Mammary epithelial cell (primary cell): ENCODE measurements at regions not wholly inside any gene's neighbourhood (a gene's known extent, or its start where the extent isn't known, plus 50 kb on each side); places are given as distances from the start of the nearest gene placed in this dataset.

ENCODE experiments used
- EZH2 ChIP-seq: IDR thresholded peaks from 2 replicates; pipeline ENCODE4 v1.6.1; 2012; ENCODE audit warnings: low read length, inconsistent platforms, borderline replicate concordance
- TF ChIP-seq, protein P1 (sequence below), 2 donors: IDR thresholded peaks in 1 of 2; conservative IDR thresholded peaks in 1 of 2; 2 replicates each; pipeline ENCODE4 v1.5.1; 2011 to 2012; ENCODE audit warnings: inconsistent platforms in 2 of 2, low read length in 2 of 2, mild to moderate bottlenecking in 2 of 2, control low read depth in 1 of 2, low read depth in 1 of 2; ENCODE audit not compliant: insufficient read depth in 1 of 2; ENCODE audit errors: extremely low read depth in 1 of 2

DNA sequence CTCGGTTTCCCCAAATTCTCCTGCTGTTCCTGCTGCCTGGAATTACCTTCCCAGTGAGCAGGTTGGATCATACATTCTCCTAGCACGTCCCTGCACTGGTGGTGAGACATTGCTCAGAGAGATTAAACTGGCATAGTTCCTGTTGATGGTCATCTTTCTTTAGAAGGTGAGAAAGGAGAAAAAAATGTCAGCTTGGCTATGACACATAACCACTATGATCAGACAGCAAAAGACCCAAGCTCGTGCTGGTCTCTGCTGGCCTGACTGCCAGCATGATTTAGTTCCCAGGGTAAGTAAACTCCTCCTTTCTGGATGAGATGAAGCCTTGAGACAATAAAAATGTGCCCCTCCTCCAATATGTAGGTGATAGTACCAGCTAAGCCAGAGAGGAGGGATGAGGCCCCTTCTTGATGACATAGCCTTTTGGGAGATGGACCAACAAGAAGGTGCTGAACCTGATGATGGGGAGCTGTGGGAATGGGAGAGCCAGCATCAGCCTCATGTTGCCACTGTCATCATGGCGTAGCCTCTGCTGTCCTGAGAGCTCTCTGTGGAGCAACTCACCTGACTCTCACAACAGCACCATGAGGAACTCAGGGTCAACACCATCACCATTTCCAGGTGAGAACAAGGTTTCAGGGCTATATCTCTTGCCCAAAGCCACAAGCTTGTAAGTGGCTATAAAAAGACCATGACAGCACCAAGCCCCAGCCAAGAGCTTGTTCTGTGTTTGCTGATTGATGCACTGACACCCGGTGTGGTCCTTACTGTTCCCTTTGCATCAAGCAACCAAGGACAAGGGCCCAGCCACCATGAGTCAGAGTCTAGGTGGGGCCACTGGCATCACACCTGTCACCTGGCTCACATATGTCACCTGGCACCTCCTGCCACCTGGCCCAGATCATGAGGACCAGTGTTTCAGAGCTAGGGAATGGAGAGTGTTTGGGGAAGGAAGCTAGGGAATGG is 200.0 kb downstream of the MATN1 start:
- TF ChIP-seq, protein P1, sequence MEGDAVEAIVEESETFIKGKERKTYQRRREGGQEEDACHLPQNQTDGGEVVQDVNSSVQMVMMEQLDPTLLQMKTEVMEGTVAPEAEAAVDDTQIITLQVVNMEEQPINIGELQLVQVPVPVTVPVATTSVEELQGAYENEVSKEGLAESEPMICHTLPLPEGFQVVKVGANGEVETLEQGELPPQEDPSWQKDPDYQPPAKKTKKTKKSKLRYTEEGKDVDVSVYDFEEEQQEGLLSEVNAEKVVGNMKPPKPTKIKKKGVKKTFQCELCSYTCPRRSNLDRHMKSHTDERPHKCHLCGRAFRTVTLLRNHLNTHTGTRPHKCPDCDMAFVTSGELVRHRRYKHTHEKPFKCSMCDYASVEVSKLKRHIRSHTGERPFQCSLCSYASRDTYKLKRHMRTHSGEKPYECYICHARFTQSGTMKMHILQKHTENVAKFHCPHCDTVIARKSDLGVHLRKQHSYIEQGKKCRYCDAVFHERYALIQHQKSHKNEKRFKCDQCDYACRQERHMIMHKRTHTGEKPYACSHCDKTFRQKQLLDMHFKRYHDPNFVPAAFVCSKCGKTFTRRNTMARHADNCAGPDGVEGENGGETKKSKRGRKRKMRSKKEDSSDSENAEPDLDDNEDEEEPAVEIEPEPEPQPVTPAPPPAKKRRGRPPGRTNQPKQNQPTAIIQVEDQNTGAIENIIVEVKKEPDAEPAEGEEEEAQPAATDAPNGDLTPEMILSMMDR (conservative IDR thresholded peaks at IDR 0.05 in 1 of 2, IDR thresholded peaks at IDR 0.05 in 1 of 2; ENCODE audit: extremely low read depth in 1 of 2, insufficient read depth in 1 of 2, low read depth in 1 of 2, low read length in 2 of 2): peak in 1 of 2 donors; percentile 21
- TF ChIP-seq EZH2: no peak
